Chondrocyte (in vitro differentiated cells): ENCODE measurements at regions not wholly inside any gene's neighbourhood (a gene's known extent, or its start where the extent isn't known, plus 50 kb on each side); places are given as distances from the start of the nearest gene placed in this dataset.
A peak's percentile ranks its signal among the peaks of the same experiment; 100 is the strongest.

Source experiments
- DNase-seq: peaks from one replicate; pipeline ENCODE4 v3.0.0; 2021; ENCODE audit warnings: mixed read lengths, low spot score
- H3K27ac Mint-ChIP-seq: one replicate; pipeline ENCODE4 v1.8.0; 2021; ENCODE audit warnings: mild to moderate bottlenecking, moderate library complexity, mixed read lengths; ENCODE audit not compliant: unreplicated experiment
- H3K27me3 Mint-ChIP-seq: 2 replicates; pipeline ENCODE4 v1.8.0; 2021; ENCODE audit warnings: low read depth, mixed read lengths
- H3K36me3 Mint-ChIP-seq: 2 replicates; pipeline ENCODE4 v1.8.0; 2021; ENCODE audit warnings: low read depth, mixed read lengths
- H3K4me1 Mint-ChIP-seq: 2 replicates; pipeline ENCODE4 v1.8.0; 2021; ENCODE audit warnings: low read depth, mild to moderate bottlenecking, mixed read lengths
- H3K4me3 Mint-ChIP-seq: one replicate; pipeline ENCODE4 v1.8.0; 2021; ENCODE audit warnings: mild to moderate bottlenecking, moderate library complexity, mixed read lengths; ENCODE audit not compliant: unreplicated experiment
- H3K9me3 Mint-ChIP-seq: 2 replicates; pipeline ENCODE4 v1.8.0; 2021; ENCODE audit warnings: low read depth, mixed read lengths
- CTCF ChIP-seq: fragments of 200-600 bp; sonication (generic); IDR thresholded peaks from 2 replicates; pipeline ENCODE4 v1.5.0; 2021; ENCODE audit warnings: antibody characterized with exemption, mild to moderate bottlenecking, moderate library complexity

DNA sequence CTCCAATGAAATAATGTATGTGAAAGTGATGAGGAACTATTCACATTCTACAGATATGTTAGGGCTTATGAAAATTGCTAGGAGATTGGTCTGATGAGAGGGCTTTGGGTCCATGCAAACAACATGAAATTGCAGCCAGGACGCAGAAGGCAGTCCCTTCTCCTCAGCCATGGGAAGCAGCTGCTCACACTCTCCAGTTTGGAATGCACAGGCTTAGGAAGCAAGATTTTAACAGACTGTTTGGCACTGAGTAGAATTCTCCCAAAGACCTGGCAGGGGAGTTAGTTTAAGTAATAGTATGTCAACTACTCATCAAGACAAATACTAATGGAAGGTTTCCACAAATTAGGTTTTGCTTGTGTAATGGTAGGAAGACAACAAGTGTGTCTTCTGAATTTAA, 500.7 kb upstream of the ARRDC4 start:
- TF ChIP-seq CTCF: no peak
- Mint-ChIP-seq H3K27ac (no peak overlapping the region), H3K27me3 (peaks cover 2% of the 10 kb centered on the region), H3K36me3 (no peaks in the 10 kb centered on the region), H3K4me1 (peaks cover 41% of the 10 kb centered on the region), H3K9me3 (no peaks in the 10 kb centered on the region), H3K4me3 (no peak overlapping the region)
- no peak for DNase-seq

GRCh38 chr15:97461226-97461625, 499.3 kb upstream of the ARRDC4 start:
- Mint-ChIP-seq H3K4me1 (peaks cover 41% of the 10 kb centered on the region), H3K9me3 (no peaks in the 10 kb centered on the region), H3K4me3 (no peak overlapping the region), H3K27me3 (peaks cover 11% of the 10 kb centered on the region), H3K27ac (peak overlapping the region; percentile 81), H3K36me3 (no peaks in the 10 kb centered on the region)
- DNase-seq: no peak
- TF ChIP-seq CTCF: no peak

GRCh38 chr15:97463696-97464095, 496.8 kb upstream of the ARRDC4 start:
- Mint-ChIP-seq H3K4me1 (peaks cover 38% of the 10 kb centered on the region), H3K27ac (no peak overlapping the region), H3K4me3 (no peak overlapping the region), H3K27me3 (peaks cover 15% of the 10 kb centered on the region), H3K9me3 (no peaks in the 10 kb centered on the region), H3K36me3 (no peaks in the 10 kb centered on the region)
- no peak for TF ChIP-seq CTCF
- DNase-seq: no peak

DNA sequence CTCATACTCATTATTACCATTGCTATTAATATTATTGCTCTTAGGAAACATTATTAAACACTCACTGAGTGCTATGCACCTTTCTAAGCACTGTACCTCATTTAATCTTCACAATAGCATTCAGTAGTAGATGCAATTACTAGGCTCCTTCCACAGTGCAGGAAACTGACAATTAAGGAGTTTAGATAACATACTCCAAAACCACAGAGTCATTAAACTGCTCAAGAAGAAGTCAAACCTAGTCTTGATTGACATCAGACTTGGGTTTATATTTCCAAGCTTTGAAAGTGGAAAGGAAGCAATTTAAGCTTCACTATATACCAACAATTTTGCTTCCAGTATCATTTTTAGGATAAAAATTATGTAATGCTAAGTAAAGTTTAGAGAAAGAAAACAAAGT, 490.1 kb upstream of the ARRDC4 start:
- no peak for TF ChIP-seq CTCF
- Mint-ChIP-seq H3K9me3 (peaks cover 8% of the 10 kb centered on the region), H3K4me3 (no peak overlapping the region), H3K27me3 (peaks cover 9% of the 10 kb centered on the region), H3K4me1 (no peaks in the 10 kb centered on the region), H3K27ac (no peak overlapping the region), H3K36me3 (no peaks in the 10 kb centered on the region)
- DNase-seq: no peak

- no peak overlapping the region for H3K27ac Mint-ChIP-seq
- H3K4me1 Mint-ChIP-seq: no peaks in the 10 kb centered on the region
- no peak overlapping the region for H3K4me3 Mint-ChIP-seq
- H3K36me3 Mint-ChIP-seq: peaks cover 2% of the 10 kb centered on the region
- no peaks in the 10 kb centered on the region for H3K27me3 Mint-ChIP-seq
- TF ChIP-seq CTCF: no peak
- H3K9me3 Mint-ChIP-seq: peaks cover 12% of the 10 kb centered on the region
- DNase-seq: no peak
These were observed 486.9 kb upstream of the ARRDC4 start for GRCh38 chr15:97473627-97474026.
